CD14-positive monocyte (primary cell): ENCODE measurements at regions not wholly inside any gene's neighbourhood (a gene's known extent, or its start where the extent isn't known, plus 50 kb on each side); places are given as distances from the start of the nearest gene placed in this dataset.
A peak's percentile ranks its signal among the peaks of the same experiment; 100 is the strongest.
"Not testable (repeated sequence)": the region's sequence is repeated elsewhere in the genome, so short reads cannot be mapped to it uniquely, and the experiment has no call there.

Source experiments
- DNase-seq, 3 donors: peaks; one replicate each; pipeline ENCODE4 v3.0.0-alpha.2; 2011 to 2022
- H2AFZ ChIP-seq: 2 replicates; pipeline ENCODE4 v1.6.0; 2012; ENCODE audit warnings: mild to moderate bottlenecking, low read depth, low read length, inconsistent platforms; ENCODE audit not compliant: insufficient read depth, poor library complexity, severe bottlenecking
- H3K27ac ChIP-seq, 2 donors: 1 replicate in 1 of 2; 2 replicates in 1 of 2; pipeline ENCODE4 v1.5.1; 2012 to 2013; ENCODE audit warnings: low read length in 2 of 2, control low read depth in 1 of 2, inconsistent platforms in 1 of 2, low read depth in 1 of 2, mild to moderate bottlenecking in 1 of 2
- H3K27me3 ChIP-seq, 2 donors: one replicate each; pipeline versions ENCODE4 v1.6.0 to v1.6.1; 2011 to 2013; ENCODE audit warnings: low read length in 2 of 2; ENCODE audit not compliant: control insufficient read depth in 2 of 2, insufficient read depth in 2 of 2
- H3K36me3 ChIP-seq, 2 donors: replicated peaks in 1 of 2; 1 replicate in 1 of 2; 2 replicates in 1 of 2; pipeline versions ENCODE4 v1.5.1 to v1.6.1; 2012 to 2013; ENCODE audit warnings: low read length in 2 of 2, control low read depth in 1 of 2, inconsistent platforms in 1 of 2, mild to moderate bottlenecking in 1 of 2; ENCODE audit not compliant: insufficient read depth in 2 of 2, control insufficient read depth in 1 of 2
- H3K4me1 ChIP-seq, 2 donors: 1 replicate in 1 of 2; 2 replicates in 1 of 2; pipeline versions ENCODE4 v1.5.1 to v1.6.1; 2012 to 2013; ENCODE audit warnings: low read length in 2 of 2, control low read depth in 1 of 2, inconsistent platforms in 1 of 2, mild to moderate bottlenecking in 1 of 2, moderate library complexity in 1 of 2; ENCODE audit not compliant: insufficient read depth in 2 of 2, control insufficient read depth in 1 of 2
- H3K4me2 ChIP-seq: replicated peaks from 2 replicates; pipeline ENCODE3; 2012; ENCODE audit warnings: low read length, moderate library complexity, mild to moderate bottlenecking; ENCODE audit not compliant: poor library complexity, severe bottlenecking; ENCODE audit errors: extremely low read depth
- H3K4me3 ChIP-seq, 3 experiments: fragments of 200-600 bp in 1 of 3; sonication (generic) in 1 of 3; replicated peaks in 1 of 3; 1 replicate in 2 of 3; 2 replicates in 1 of 3; pipeline ENCODE4 v1.5.1; 2011 to 2013; ENCODE audit warnings: low read length in 3 of 3, mild to moderate bottlenecking in 3 of 3, control low read depth in 2 of 3, low read depth in 2 of 3, inconsistent platforms in 1 of 3, moderate library complexity in 1 of 3
- H3K79me2 ChIP-seq: 2 replicates; pipeline ENCODE4 v1.6.0; 2012; ENCODE audit warnings: mild to moderate bottlenecking, control low read depth, inconsistent platforms, low read length, moderate library complexity; ENCODE audit not compliant: insufficient read depth
- H3K9ac ChIP-seq: 2 replicates; pipeline ENCODE4 v1.6.0; 2017; ENCODE audit warnings: low read length, mild to moderate bottlenecking; ENCODE audit not compliant: insufficient read depth, poor library complexity, severe bottlenecking
- H3K9me3 ChIP-seq, 2 donors: replicated peaks in 1 of 2; 1 replicate in 1 of 2; 2 replicates in 1 of 2; pipeline versions ENCODE4 v1.5.1 to v1.6.1; 2012 to 2013; ENCODE audit warnings: low read length in 2 of 2, control low read depth in 1 of 2; ENCODE audit not compliant: control insufficient read depth in 1 of 2, insufficient read depth in 1 of 2
- H4K20me1 ChIP-seq: 2 replicates; pipeline ENCODE4 v1.6.0; 2012; ENCODE audit warnings: mild to moderate bottlenecking, low read length, control low read depth, moderate library complexity; ENCODE audit not compliant: insufficient read depth
- H3K27ac Mint-ChIP-seq, 7 donors: one replicate each; pipeline ENCODE4 v1.8.0; 2020; ENCODE audit warnings: mild to moderate bottlenecking in 7 of 7, mixed read lengths in 7 of 7, moderate library complexity in 6 of 7, inconsistent platforms in 2 of 7
- H3K27me3 Mint-ChIP-seq, 3 donors: one replicate each; pipeline ENCODE4 v1.8.0; 2021 to 2022; ENCODE audit warnings: low read depth in 3 of 3, mild to moderate bottlenecking in 3 of 3, mixed read lengths in 3 of 3, moderate library complexity in 3 of 3, inconsistent platforms in 1 of 3
- H3K36me3 Mint-ChIP-seq, 2 donors: one replicate each; pipeline ENCODE4 v1.8.0; 2020; ENCODE audit warnings: mixed read lengths in 2 of 2, inconsistent platforms in 1 of 2, mild to moderate bottlenecking in 1 of 2
- H3K4me1 Mint-ChIP-seq: one replicate; pipeline ENCODE4 v1.8.0; 2020; ENCODE audit warnings: mild to moderate bottlenecking, mixed read lengths
- H3K4me3 Mint-ChIP-seq, 2 donors: one replicate each; pipeline ENCODE4 v1.8.0; 2020; ENCODE audit warnings: mild to moderate bottlenecking in 2 of 2, mixed read lengths in 2 of 2, moderate library complexity in 1 of 2
- H3K9me3 Mint-ChIP-seq, 7 donors: one replicate each; pipeline ENCODE4 v1.8.0; 2020 to 2022; ENCODE audit warnings: mixed read lengths in 7 of 7, mild to moderate bottlenecking in 6 of 7, moderate library complexity in 6 of 7, inconsistent platforms in 2 of 7
- WGBS: methylation state at CpG from one replicate; pipeline ENCODE4 v1.1.5; 2013; ENCODE audit warnings: missing lambda C conversion rate; ENCODE audit not compliant: insufficient coverage; 5-methylcytosine and 5-hydroxymethylcytosine counted together
- intact Hi-C, 2 donors: fragments of 100-400 bp; cut with micrococcal nuclease; formaldehyde crosslinking; loops; one replicate each; pipeline versions ENCODE4 v1.15.0 to v1.15.1; 2023
- TF ChIP-seq, protein P1 (sequence below): fragments of 200-600 bp; IDR thresholded peaks from one replicate; pipeline ENCODE4 v1.8.0; 2022; ENCODE audit warnings: antibody characterized with exemption, mild to moderate bottlenecking

GRCh38 chr3:908839-909238 is 184.0 kb upstream of the CNTN6 start:
- Histone ChIP-seq H3K79me2 (no peaks in the 10 kb centered on the region), H3K9me3 (peaks cover 12 to 20% of the 10 kb centered on the region in 2 donors), H2AFZ (no peak overlapping the region), H3K4me3 (no peak overlapping the region), H3K27ac (no peak overlapping the region), H3K4me1 (no peaks in the 10 kb centered on the region), H3K9ac (no peak overlapping the region), H3K4me2 (no peak overlapping the region), H4K20me1 (no peaks in the 10 kb centered on the region), H3K27me3 (no peaks in the 10 kb centered on the region), H3K36me3 (no peaks in the 10 kb centered on the region)
- intact Hi-C loops, result no loop called here
- no peaks in the 10 kb centered on the region for H3K36me3 Mint-ChIP-seq
- H3K27me3 Mint-ChIP-seq, result no peaks in the 10 kb centered on the region
- H3K9me3 Mint-ChIP-seq, result peaks cover 2 to 24% (median 5%) of the 10 kb centered on the region in 7 donors
- DNase-seq, result no peak
- H3K4me1 Mint-ChIP-seq, result no peaks in the 10 kb centered on the region
- TF ChIP-seq, protein P1, sequence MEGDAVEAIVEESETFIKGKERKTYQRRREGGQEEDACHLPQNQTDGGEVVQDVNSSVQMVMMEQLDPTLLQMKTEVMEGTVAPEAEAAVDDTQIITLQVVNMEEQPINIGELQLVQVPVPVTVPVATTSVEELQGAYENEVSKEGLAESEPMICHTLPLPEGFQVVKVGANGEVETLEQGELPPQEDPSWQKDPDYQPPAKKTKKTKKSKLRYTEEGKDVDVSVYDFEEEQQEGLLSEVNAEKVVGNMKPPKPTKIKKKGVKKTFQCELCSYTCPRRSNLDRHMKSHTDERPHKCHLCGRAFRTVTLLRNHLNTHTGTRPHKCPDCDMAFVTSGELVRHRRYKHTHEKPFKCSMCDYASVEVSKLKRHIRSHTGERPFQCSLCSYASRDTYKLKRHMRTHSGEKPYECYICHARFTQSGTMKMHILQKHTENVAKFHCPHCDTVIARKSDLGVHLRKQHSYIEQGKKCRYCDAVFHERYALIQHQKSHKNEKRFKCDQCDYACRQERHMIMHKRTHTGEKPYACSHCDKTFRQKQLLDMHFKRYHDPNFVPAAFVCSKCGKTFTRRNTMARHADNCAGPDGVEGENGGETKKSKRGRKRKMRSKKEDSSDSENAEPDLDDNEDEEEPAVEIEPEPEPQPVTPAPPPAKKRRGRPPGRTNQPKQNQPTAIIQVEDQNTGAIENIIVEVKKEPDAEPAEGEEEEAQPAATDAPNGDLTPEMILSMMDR, result no peak
- H3K27ac Mint-ChIP-seq, result no peak overlapping the region
- WGBS, result 100% methylated on average over 1 of the region's 2 CpGs
- no peak overlapping the region for H3K4me3 Mint-ChIP-seq

DNA sequence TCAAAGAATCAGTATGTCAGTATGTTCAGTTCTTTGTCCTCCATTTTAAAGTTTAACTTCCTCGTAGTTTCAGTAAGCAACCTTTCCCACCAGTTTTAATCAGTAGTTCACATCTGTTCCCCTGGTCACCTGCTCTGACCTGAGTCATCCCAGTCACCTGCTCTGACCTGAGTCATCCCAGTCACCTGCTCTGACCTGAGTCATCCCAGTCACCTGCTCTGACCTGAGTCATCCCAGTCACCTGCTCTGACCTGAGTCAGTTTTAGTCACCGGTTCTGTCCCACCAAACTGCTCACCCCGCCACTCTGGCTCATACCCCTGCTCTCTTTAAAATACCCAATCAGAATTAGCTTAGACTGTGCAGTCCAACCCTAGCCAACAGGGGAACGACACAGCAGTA is 180.1 kb upstream of the CNTN6 start:
- DNase-seq, H3K4me1 Mint-ChIP-seq, H4K20me1 ChIP-seq, H3K27me3 Mint-ChIP-seq, H3K79me2 ChIP-seq, H3K4me3 ChIP-seq, H2AFZ ChIP-seq, H3K4me3 Mint-ChIP-seq, H3K27ac ChIP-seq, H3K36me3 Mint-ChIP-seq, H3K27me3 ChIP-seq, H3K4me1 ChIP-seq, H3K36me3 ChIP-seq, H3K4me2 ChIP-seq, H3K9ac ChIP-seq, intact Hi-C loops: not testable (repeated sequence)
- Mint-ChIP-seq H3K9me3 (peaks cover 2 to 27% (median 5%) of the 10 kb centered on the region in 7 donors), H3K27ac (peak overlapping the region in 1 of 7 donors; percentile 19)
- peaks cover 12 to 20% of the 10 kb centered on the region in 2 donors for H3K9me3 ChIP-seq
- 78% methylated on average over 3 of the region's 4 CpGs for WGBS
